Endodermal cell (in vitro differentiated cells): ENCODE measurements at regions not wholly inside any gene's neighbourhood (a gene's known extent, or its start where the extent isn't known, plus 50 kb on each side); places are given as distances from the start of the nearest gene placed in this dataset.

ENCODE experiments used
- DNase-seq: peaks from one replicate; pipeline ENCODE4 v3.0.0-alpha.2; 2017
- H3K27ac ChIP-seq: 2 replicates; pipeline ENCODE4 v1.5.1; 2013; ENCODE audit warnings: mild to moderate bottlenecking, low read depth, low read length, moderate library complexity
- H3K27me3 ChIP-seq: 2 replicates; pipeline ENCODE4 v1.6.1; 2013; ENCODE audit warnings: mild to moderate bottlenecking, low read length, moderate library complexity; ENCODE audit not compliant: insufficient read depth, control insufficient read depth, poor library complexity, severe bottlenecking
- H3K36me3 ChIP-seq: 2 replicates; pipeline ENCODE4 v1.7.0; 2013; ENCODE audit warnings: mild to moderate bottlenecking, low read length, moderate library complexity; ENCODE audit not compliant: control insufficient read depth, insufficient read depth
- H3K4me1 ChIP-seq: one replicate; pipeline ENCODE4 v1.7.0; 2013; ENCODE audit warnings: low read length; ENCODE audit not compliant: control insufficient read depth, insufficient read depth
- H3K4me3 ChIP-seq: 2 replicates; pipeline ENCODE4 v1.5.1; 2013; ENCODE audit warnings: mild to moderate bottlenecking, low read length, moderate library complexity
- H3K9ac ChIP-seq: 2 replicates; pipeline ENCODE4 v1.6.1; 2013; ENCODE audit warnings: mild to moderate bottlenecking, low read length, moderate library complexity; ENCODE audit not compliant: poor library complexity, severe bottlenecking; ENCODE audit errors: extremely low read depth
- H3K9me3 ChIP-seq: 2 replicates; pipeline ENCODE4 v1.6.1; 2013; ENCODE audit warnings: mild to moderate bottlenecking, low read length, moderate library complexity; ENCODE audit not compliant: control insufficient read depth
- H3K27ac Mint-ChIP-seq: 2 replicates; pipeline ENCODE4 v1.8.0; 2020; ENCODE audit warnings: mixed read lengths
- H3K27me3 Mint-ChIP-seq: 2 replicates; pipeline ENCODE4 v1.8.0; 2021; ENCODE audit warnings: mild to moderate bottlenecking, mixed read lengths; ENCODE audit not compliant: insufficient read depth
- H3K36me3 Mint-ChIP-seq: 2 replicates; pipeline ENCODE4 v1.8.0; 2020; ENCODE audit warnings: low read depth, mixed read lengths
- H3K4me1 Mint-ChIP-seq: 2 replicates; pipeline ENCODE4 v1.8.0; 2020; ENCODE audit warnings: mixed read lengths
- H3K4me3 Mint-ChIP-seq: 2 replicates; pipeline ENCODE4 v1.8.0; 2020; ENCODE audit warnings: mild to moderate bottlenecking, moderate library complexity, mixed read lengths
- H3K9me3 Mint-ChIP-seq: 2 replicates; pipeline ENCODE4 v1.8.0; 2020; ENCODE audit warnings: mild to moderate bottlenecking, mixed read lengths
- WGBS, 2 experiments: methylation state at CpG; one replicate each; pipeline versions ENCODE4 v1.1.5 to v1.1.7; 2013; ENCODE audit warnings: missing lambda C conversion rate in 2 of 2, mixed read lengths in 1 of 2; ENCODE audit not compliant: insufficient coverage in 1 of 2, insufficient read length in 1 of 2; 5-methylcytosine and 5-hydroxymethylcytosine counted together
- TF ChIP-seq, protein P1 (sequence below): fragments of 200-600 bp; sonication (generic); conservative IDR thresholded peaks from 2 replicates; pipeline ENCODE4 v1.5.0; 2021; ENCODE audit warnings: antibody characterized with exemption, mild to moderate bottlenecking

DNA sequence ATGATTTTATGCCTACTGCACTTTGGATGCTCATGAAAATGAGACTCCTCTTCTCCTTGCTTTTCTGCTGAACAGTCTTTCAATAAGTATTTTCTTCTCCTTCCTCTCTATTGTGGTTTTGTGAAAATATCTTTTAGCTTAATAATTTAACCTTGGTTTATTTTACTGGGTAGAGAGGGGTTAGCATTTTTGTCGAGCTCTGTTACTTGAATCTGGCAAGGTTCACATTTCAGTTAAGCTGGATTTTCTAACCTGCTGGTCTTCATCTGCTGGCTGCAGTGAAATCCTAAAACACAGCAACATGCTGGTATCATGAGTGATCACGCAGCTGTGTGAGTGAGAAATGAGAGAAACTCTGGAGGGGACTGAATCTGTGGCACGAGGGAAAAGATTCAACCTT is 222.7 kb upstream of the NOX3 start:
- no peak overlapping the region for H3K27ac ChIP-seq
- no peaks in the 10 kb centered on the region for H3K27me3 Mint-ChIP-seq
- peaks cover 2% of the 10 kb centered on the region for H3K4me1 Mint-ChIP-seq
- WGBS, 2 experiments, result 92 to 100% methylated on average over 2 to 3 of the region's 3 CpGs
- H3K9ac ChIP-seq, result no peak overlapping the region
- no peak overlapping the region for H3K4me3 ChIP-seq
- no peaks in the 10 kb centered on the region for H3K9me3 Mint-ChIP-seq
- no peaks in the 10 kb centered on the region for H3K27me3 ChIP-seq
- no peak for DNase-seq
- no peaks in the 10 kb centered on the region for H3K4me1 ChIP-seq
- no peak overlapping the region for H3K4me3 Mint-ChIP-seq
- no peaks in the 10 kb centered on the region for H3K9me3 ChIP-seq
- no peak overlapping the region for H3K27ac Mint-ChIP-seq
- no peaks in the 10 kb centered on the region for H3K36me3 ChIP-seq
- H3K36me3 Mint-ChIP-seq, result no peaks in the 10 kb centered on the region
- TF ChIP-seq, protein P1, sequence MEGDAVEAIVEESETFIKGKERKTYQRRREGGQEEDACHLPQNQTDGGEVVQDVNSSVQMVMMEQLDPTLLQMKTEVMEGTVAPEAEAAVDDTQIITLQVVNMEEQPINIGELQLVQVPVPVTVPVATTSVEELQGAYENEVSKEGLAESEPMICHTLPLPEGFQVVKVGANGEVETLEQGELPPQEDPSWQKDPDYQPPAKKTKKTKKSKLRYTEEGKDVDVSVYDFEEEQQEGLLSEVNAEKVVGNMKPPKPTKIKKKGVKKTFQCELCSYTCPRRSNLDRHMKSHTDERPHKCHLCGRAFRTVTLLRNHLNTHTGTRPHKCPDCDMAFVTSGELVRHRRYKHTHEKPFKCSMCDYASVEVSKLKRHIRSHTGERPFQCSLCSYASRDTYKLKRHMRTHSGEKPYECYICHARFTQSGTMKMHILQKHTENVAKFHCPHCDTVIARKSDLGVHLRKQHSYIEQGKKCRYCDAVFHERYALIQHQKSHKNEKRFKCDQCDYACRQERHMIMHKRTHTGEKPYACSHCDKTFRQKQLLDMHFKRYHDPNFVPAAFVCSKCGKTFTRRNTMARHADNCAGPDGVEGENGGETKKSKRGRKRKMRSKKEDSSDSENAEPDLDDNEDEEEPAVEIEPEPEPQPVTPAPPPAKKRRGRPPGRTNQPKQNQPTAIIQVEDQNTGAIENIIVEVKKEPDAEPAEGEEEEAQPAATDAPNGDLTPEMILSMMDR, result no peak

DNA sequence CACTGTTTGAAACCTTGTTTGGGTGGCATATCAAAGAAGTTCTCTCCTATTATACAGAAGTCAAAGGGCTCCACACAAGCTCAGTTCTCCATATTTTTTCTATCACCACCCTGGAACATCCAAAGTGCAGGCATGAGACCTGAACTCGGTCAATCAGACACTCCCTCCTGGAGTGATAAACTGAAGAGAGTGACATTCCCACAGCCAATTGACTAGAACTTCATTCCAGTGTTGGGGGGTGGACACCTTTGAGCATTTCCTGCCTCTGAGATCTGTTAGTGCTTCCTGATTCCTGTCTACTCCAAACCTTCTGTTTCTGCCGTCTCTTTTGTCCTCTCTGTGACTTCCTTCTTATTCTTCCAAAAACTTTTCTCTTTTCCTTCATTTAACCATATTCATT is 220.7 kb upstream of the NOX3 start:
- Histone ChIP-seq H3K27me3 (no peaks in the 10 kb centered on the region), H3K36me3 (no peaks in the 10 kb centered on the region), H3K27ac (no peak overlapping the region), H3K9ac (no peak overlapping the region), H3K9me3 (no peaks in the 10 kb centered on the region), H3K4me3 (no peak overlapping the region), H3K4me1 (no peaks in the 10 kb centered on the region)
- H3K4me3 Mint-ChIP-seq, result no peak overlapping the region
- DNase-seq, result no peak
- TF ChIP-seq, protein P1, result no peak
- no peaks in the 10 kb centered on the region for H3K9me3 Mint-ChIP-seq
- peaks cover 2% of the 10 kb centered on the region for H3K4me1 Mint-ChIP-seq
- no peak overlapping the region for H3K27ac Mint-ChIP-seq
- H3K36me3 Mint-ChIP-seq, result no peaks in the 10 kb centered on the region
- WGBS, 2 experiments, result 75 to 91% methylated on average over 2 of the region's 2 CpGs
- peaks cover 1% of the 10 kb centered on the region for H3K27me3 Mint-ChIP-seq

DNA sequence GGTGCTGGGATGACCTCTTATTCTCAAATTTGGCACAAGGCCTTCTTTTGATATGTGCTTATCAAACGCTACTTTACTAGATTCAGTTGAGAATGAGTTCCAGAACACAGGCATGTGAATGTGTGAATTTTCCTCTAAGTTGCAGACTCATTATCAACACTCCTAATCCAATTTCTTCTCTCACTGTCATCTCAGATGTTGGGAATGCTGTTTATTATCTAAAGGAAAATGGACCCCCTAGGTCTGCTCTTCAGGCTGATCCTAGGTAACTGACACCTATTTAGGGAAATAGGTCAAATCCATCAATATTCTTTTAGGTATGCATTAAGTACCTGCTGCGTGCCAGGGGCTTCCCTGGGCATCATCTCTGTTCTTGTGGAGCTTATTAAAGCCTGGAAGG is 215.0 kb upstream of the NOX3 start:
- H3K4me1 Mint-ChIP-seq, result peaks cover 14% of the 10 kb centered on the region
- H3K36me3 ChIP-seq, result no peaks in the 10 kb centered on the region
- H3K27me3 ChIP-seq, result no peaks in the 10 kb centered on the region
- no peaks in the 10 kb centered on the region for H3K9me3 Mint-ChIP-seq
- no peak overlapping the region for H3K9ac ChIP-seq
- H3K9me3 ChIP-seq, result no peaks in the 10 kb centered on the region
- 91% methylated on average over 2 of the region's 2 CpGs; no CpG with 5 or more reads in 1 of the 2 experiments for WGBS, 2 experiments
- TF ChIP-seq, protein P1, result no peak
- no peak overlapping the region for H3K27ac Mint-ChIP-seq
- no peaks in the 10 kb centered on the region for H3K4me1 ChIP-seq
- H3K27me3 Mint-ChIP-seq, result peaks cover 1% of the 10 kb centered on the region
- no peak overlapping the region for H3K27ac ChIP-seq
- H3K4me3 Mint-ChIP-seq, result no peak overlapping the region
- H3K36me3 Mint-ChIP-seq, result no peaks in the 10 kb centered on the region
- no peak overlapping the region for H3K4me3 ChIP-seq
- DNase-seq, result no peak
